Spleen (tissue), 11 donors: ENCODE measurements at regions not wholly inside any gene's neighbourhood (a gene's known extent, or its start where the extent isn't known, plus 50 kb on each side); places are given as distances from the start of the nearest gene placed in this dataset.

Experiments
- DNase-seq: peaks from one replicate; pipeline ENCODE4 v3.0.0-alpha.2; 2020
- H3K27ac ChIP-seq, 8 donors: fragments of 200-600 bp; sonication (generic) in 7 of 8; 1 replicate in 4 of 8; 2 replicates in 4 of 8; pipeline versions ENCODE4 v1.5.0 to v1.8.0; 2016 to 2021; ENCODE audit warnings: inconsistent platforms in 4 of 8, mild to moderate bottlenecking in 4 of 8, moderate library complexity in 1 of 8
- H3K27me3 ChIP-seq, 7 donors: fragments of 200-600 bp; sonication (generic) in 6 of 7; replicated peaks in 1 of 7; 1 replicate in 4 of 7; 2 replicates in 3 of 7; pipeline versions ENCODE4 v1.5.0 to v1.8.0; 2016 to 2021; ENCODE audit warnings: inconsistent platforms in 3 of 7, mild to moderate bottlenecking in 1 of 7
- H3K36me3 ChIP-seq, 6 donors: fragments of 200-600 bp; sonication (generic) in 5 of 6; 1 replicate in 4 of 6; 2 replicates in 2 of 6; pipeline versions ENCODE4 v1.5.0 to v1.8.0; 2016 to 2021; ENCODE audit warnings: inconsistent platforms in 2 of 6
- H3K4me1 ChIP-seq, 6 donors: fragments of 200-600 bp; sonication (generic) in 5 of 6; 1 replicate in 3 of 6; 2 replicates in 3 of 6; pipeline versions ENCODE4 v1.5.0 to v1.8.0; 2016 to 2021; ENCODE audit warnings: inconsistent platforms in 3 of 6
- H3K4me3 ChIP-seq, 8 donors: fragments of 200-600 bp; sonication (generic) in 7 of 8; 1 replicate in 4 of 8; 2 replicates in 4 of 8; pipeline versions ENCODE4 v1.5.0 to v1.8.0; 2016 to 2021; ENCODE audit warnings: inconsistent platforms in 4 of 8, mild to moderate bottlenecking in 4 of 8, moderate library complexity in 2 of 8
- H3K9me3 ChIP-seq, 8 donors: fragments of 200-600 bp; sonication (generic) in 7 of 8; 1 replicate in 4 of 8; 2 replicates in 4 of 8; pipeline versions ENCODE4 v1.5.0 to v1.8.0; 2016 to 2021; ENCODE audit warnings: inconsistent platforms in 4 of 8
- CTCF ChIP-seq, 11 experiments: fragments of 200-600 bp in 7 of 11; fragments of 450-650 bp in 4 of 11; sonication (generic) in 4 of 11; IDR thresholded peaks in 8 of 11; conservative IDR thresholded peaks in 3 of 11; 1 replicate in 7 of 11; 2 replicates in 4 of 11; pipeline versions ENCODE4 v1.4.0 to v1.8.0; 2016 to 2021; ENCODE audit warnings: antibody characterized with exemption in 11 of 11, inconsistent platforms in 4 of 11, mild to moderate bottlenecking in 1 of 11
- POLR2A ChIP-seq, 3 donors: fragments of 450-650 bp; IDR thresholded peaks; one replicate each; pipeline ENCODE4 v1.5.1; 2017; ENCODE audit warnings: antibody characterized with exemption in 3 of 3, mild to moderate bottlenecking in 1 of 3
- POLR2AphosphoS5 ChIP-seq, 3 donors: sonication (generic); formaldehyde crosslinking; IDR thresholded peaks; one replicate each; pipeline ENCODE4 v1.5.1; 2017; ENCODE audit warnings: antibody characterized with exemption in 3 of 3
- WGBS, 5 donors: extraction: QIAGEN DNeasy Blood & Tissue Kit in 3 of 5; methylation state at CpG; one replicate each; pipeline versions ENCODE4 v1.1.5 to v1.1.7; 2013 to 2018; 5-methylcytosine and 5-hydroxymethylcytosine counted together
- intact Hi-C: fragments of 100-400 bp; cut with DNase I; formaldehyde crosslinking; loops from one replicate; pipeline ENCODE4 v1.15.0; 2023; ENCODE audit warnings: low total_unique reads
- donor health status: healthy with polysubstance abuse.
- donor health status: DM: no; HTN: no; CAD: no; lungs with moderate emphysema.
- donor health status: DM: no; HTN: no; CAD: no.
- donor health status: Bipolar disorder and iron deficiency.
- donor health status: healthy.
- donor health status: DM: no; HTN: no; CAD: no.
- donor health status: DM: yes; HTN: yes; CAD: no.

GRCh38 chr9:65437724-65438123 lies 152.7 kb upstream of the FOXD4L5 start:
- no peak for DNase-seq
- H3K4me1 ChIP-seq = no peaks in the 10 kb centered on the region
- H3K27ac ChIP-seq = no peak overlapping the region
- H3K36me3 ChIP-seq = no peaks in the 10 kb centered on the region
- WGBS, 5 donors = 60 to 93% (median 73%) methylated on average over 2 of the region's 2 CpGs
- H3K9me3 ChIP-seq = peaks cover 0 to 45% (median 20%) of the 10 kb centered on the region in 8 donors
- intact Hi-C loops = no loop called here
- H3K4me3 ChIP-seq = no peak overlapping the region
- H3K27me3 ChIP-seq = no peaks in the 10 kb centered on the region
- TF ChIP-seq POLR2A (IDR thresholded peaks at IDR 0.05) (no peak), POLR2AphosphoS5 (IDR thresholded peaks at IDR 0.05) (no peak), CTCF (IDR thresholded peaks at IDR 0.05 in 8 of 11, conservative IDR thresholded peaks at IDR 0.05 in 3 of 11) (no peak)

DNA sequence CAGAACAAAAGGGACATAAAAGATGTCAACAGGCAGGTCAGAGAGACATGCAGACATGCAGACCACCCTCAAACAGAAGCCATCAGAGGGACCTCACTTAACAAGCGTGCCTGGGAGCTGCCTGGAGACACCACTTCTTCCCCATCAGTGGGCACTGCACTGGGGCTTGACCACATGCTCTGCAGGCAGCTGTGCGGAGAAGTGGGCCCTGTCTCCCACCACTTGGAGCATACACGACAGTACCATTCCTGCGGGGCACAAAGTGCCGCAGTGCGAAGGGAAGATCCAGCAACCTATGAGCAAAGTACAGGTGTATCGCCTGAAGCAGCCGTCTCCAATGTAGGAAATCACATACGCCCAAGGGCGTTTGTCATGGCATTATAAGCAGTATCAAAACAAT lies 150.5 kb upstream of the FOXD4L5 start:
- H3K4me3 ChIP-seq = no peak overlapping the region

GRCh38 chr9:65432722-65433323 lies 147.8 kb upstream of the FOXD4L5 start:
- no peak for TF ChIP-seq POLR2A (IDR thresholded peaks at IDR 0.05)
- TF ChIP-seq CTCF (IDR thresholded peaks at IDR 0.05 in 8 of 11, conservative IDR thresholded peaks at IDR 0.05 in 3 of 11) = no peak
- no peak for TF ChIP-seq POLR2AphosphoS5 (IDR thresholded peaks at IDR 0.05)
- Histone ChIP-seq H3K4me1 (no peaks in the 10 kb centered on the region), H3K36me3 (no peaks in the 10 kb centered on the region), H3K27me3 (no peaks in the 10 kb centered on the region), H3K4me3 (no peak overlapping the region), H3K27ac (no peak overlapping the region), H3K9me3 (peaks cover 0 to 79% (median 43%) of the 10 kb centered on the region in 8 donors)
- intact Hi-C loops = no loop called here
- no peak for DNase-seq
- WGBS, 5 donors = 90 to 95% (median 91%) methylated on average over 6 of the region's 6 CpGs

More for the DNA sequence above, 150.5 kb upstream of the FOXD4L5 start:
- intact Hi-C loops = no loop called here
- no peak for DNase-seq
- H3K27ac ChIP-seq = no peak overlapping the region
- no peaks in the 10 kb centered on the region for H3K4me1 ChIP-seq
- no peaks in the 10 kb centered on the region for H3K27me3 ChIP-seq
- no peaks in the 10 kb centered on the region for H3K36me3 ChIP-seq
- no peak for TF ChIP-seq POLR2A (IDR thresholded peaks at IDR 0.05)
- TF ChIP-seq CTCF (IDR thresholded peaks at IDR 0.05 in 8 of 11, conservative IDR thresholded peaks at IDR 0.05 in 3 of 11) = no peak
- TF ChIP-seq POLR2AphosphoS5 (IDR thresholded peaks at IDR 0.05) = no peak
- peaks cover 0 to 64% (median 31%) of the 10 kb centered on the region in 8 donors for H3K9me3 ChIP-seq
- 83 to 87% (median 87%) methylated on average over 10 of the region's 10 CpGs for WGBS, 5 donors

DNA sequence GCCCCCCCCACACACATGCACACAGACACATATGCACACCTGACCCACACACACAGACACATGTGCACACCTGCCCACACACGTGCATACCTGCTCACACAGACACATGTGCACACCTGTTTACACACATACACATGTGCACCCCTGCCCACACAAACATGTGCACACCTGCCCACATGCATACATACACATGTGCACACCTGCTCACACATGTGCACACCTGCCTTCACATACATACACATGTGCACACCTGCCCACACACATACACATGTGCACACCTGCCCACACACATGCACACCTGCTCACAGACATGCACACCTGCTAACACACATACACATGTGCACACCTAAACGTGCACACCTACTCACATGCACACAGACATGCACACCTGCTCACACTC lies 147.0 kb upstream of the FOXD4L5 start:
- 79 to 88% (median 81%) methylated on average over 2 of the region's 2 CpGs for WGBS, 5 donors
- TF ChIP-seq POLR2A (IDR thresholded peaks at IDR 0.05) (no peak), CTCF (IDR thresholded peaks at IDR 0.05 in 8 of 11, conservative IDR thresholded peaks at IDR 0.05 in 3 of 11) (no peak), POLR2AphosphoS5 (IDR thresholded peaks at IDR 0.05) (no peak)
- H3K27ac ChIP-seq = no peak overlapping the region
- intact Hi-C loops = no loop called here
- H3K36me3 ChIP-seq = no peaks in the 10 kb centered on the region
- H3K4me3 ChIP-seq = no peak overlapping the region
- H3K4me1 ChIP-seq = no peaks in the 10 kb centered on the region
- H3K27me3 ChIP-seq = no peaks in the 10 kb centered on the region
- H3K9me3 ChIP-seq = peaks cover 0 to 83% (median 42%) of the 10 kb centered on the region in 8 donors
- DNase-seq = no peak
